Activated naive CD4-positive, alpha-beta T cell treated with anti-CD3 and anti-CD28 coated beads, Interleukin-2, amount 50 U/mL, for 72 hours (primary cell): ENCODE measurements at regions not wholly inside any gene's neighbourhood (a gene's known extent, or its start where the extent isn't known, plus 50 kb on each side); places are given as distances from the start of the nearest gene placed in this dataset.

Source experiments
- ATAC-seq, 2 donors: fragments of 150-1000 bp; cut with Tn5 transposase; 2 replicates each; pipeline ENCODE4 v1.10.0; 2021; ENCODE audit warnings: mild to moderate bottlenecking in 2 of 2, moderate library complexity in 2 of 2
- DNase-seq, 2 donors: peaks; one replicate each; pipeline ENCODE4 v3.0.0; 2021 to 2022; ENCODE audit warnings: low spot score in 2 of 2
- H3K27ac Mint-ChIP-seq, 2 donors: one replicate each; pipeline ENCODE4 v1.8.0; 2022; ENCODE audit warnings: mild to moderate bottlenecking in 2 of 2, mixed read lengths in 2 of 2
- H3K36me3 Mint-ChIP-seq, 2 donors: one replicate each; pipeline ENCODE4 v1.8.0; 2022; ENCODE audit warnings: mixed read lengths in 2 of 2
- H3K9me3 Mint-ChIP-seq, 2 donors: one replicate each; pipeline ENCODE4 v1.8.0; 2022; ENCODE audit warnings: mixed read lengths in 2 of 2

DNA sequence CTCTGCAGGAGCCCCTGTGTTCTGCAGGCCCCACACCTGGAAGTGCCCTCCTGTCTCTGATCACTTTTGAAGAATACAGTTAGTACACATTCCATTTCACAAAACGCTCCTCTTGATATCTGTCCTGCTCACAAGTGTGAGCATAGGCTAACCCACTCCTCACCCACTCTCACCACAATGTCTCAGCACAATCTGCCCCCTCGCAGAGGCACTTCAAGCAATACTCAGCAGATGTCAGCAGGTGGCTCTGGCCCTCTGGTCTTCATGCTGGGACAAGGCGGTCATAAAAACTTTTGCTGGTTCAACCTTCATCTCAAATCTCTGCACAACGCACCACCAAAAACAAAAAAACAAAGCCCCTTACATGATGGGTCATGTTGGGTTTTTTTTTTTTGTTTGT is 671.2 kb downstream of the MATN1 start:
- Mint-ChIP-seq H3K9me3 (no peaks in the 10 kb centered on the region), H3K27ac (no peak overlapping the region), H3K36me3 (no peaks in the 10 kb centered on the region)
- ATAC-seq: no peak
- DNase-seq: no peak

DNA sequence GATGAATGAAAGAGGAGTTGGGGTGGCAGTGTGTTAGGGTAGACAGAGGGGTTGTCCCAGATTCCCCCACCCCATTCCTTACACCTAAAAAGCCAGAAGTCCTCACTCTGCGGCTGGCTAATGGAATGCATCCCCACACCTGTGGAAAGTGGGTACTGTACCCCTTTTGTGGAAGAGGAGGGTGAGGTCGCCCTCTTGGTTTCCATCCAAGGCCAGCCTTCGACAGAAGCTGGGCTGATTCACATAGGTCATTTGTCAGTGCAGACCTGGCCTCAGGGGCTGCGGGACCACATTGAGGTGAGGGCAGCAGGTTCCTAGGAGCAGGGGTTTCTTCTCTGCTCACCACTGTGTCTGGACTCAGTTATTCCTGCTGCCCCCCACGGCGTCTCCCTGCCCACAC is 671.6 kb downstream of the MATN1 start:
- no peak for DNase-seq
- ATAC-seq: no peak
- H3K27ac Mint-ChIP-seq: no peak overlapping the region
- H3K9me3 Mint-ChIP-seq: no peaks in the 10 kb centered on the region
- H3K36me3 Mint-ChIP-seq: no peaks in the 10 kb centered on the region

DNA sequence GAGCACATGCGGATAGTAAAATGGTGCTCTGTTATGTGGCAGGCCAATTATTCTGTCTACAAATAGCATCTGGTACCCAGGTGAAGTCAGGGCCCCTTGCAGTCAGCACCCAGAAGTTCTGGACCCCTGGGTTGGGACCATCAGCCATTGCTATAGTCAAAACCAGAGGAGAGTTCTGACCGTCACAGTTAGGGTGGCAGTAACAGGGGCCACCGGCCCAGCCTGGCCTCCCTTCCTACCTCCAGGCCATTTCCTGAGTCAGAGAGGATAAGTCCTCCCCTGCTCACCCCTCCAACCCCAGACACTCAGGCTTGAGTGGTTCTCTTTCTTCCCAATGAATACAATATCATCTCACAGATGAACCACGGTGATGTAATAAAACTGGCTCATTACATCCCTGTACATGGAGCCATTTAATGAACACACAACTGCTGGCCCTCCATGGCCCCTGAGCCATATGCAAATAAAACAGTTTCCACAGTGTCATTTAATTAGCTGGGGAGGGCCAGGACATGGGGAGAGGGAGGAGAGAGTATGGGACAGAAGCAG is 673.6 kb downstream of the MATN1 start:
- H3K27ac Mint-ChIP-seq: no peak overlapping the region

DNA sequence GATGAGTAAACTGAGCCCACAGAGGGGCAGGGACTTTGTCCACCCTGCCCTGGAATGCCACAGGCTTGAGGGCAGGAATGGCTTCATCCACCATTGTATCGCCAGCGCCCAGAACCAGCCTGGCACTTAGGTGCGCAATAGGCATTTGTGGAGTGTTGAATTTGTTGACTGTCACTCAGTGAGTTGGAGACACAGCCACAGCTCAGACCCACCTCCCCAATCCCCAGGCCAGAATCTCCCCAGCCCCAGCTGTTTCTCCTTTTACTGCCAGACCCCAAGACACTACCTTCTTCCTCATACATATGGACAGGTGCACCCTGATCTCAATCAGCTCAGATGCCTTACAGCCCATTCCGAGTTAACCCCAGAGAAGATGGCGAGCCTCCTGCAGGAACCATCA is 674.5 kb downstream of the MATN1 start:
- Mint-ChIP-seq H3K36me3 (peaks cover 0 to under 1% of the 10 kb centered on the region in 2 donors), H3K27ac (no peak overlapping the region), H3K9me3 (peaks cover 0 to 4% of the 10 kb centered on the region in 2 donors)
- peak in 1 of 2 donors; percentile 14 for DNase-seq
- ATAC-seq: no peak

More for the DNA sequence above, 673.6 kb downstream of the MATN1 start:
- ATAC-seq (no peak), DNase-seq (no peak)
- Mint-ChIP-seq H3K36me3 (no peaks in the 10 kb centered on the region), H3K9me3 (no peaks in the 10 kb centered on the region)

DNA sequence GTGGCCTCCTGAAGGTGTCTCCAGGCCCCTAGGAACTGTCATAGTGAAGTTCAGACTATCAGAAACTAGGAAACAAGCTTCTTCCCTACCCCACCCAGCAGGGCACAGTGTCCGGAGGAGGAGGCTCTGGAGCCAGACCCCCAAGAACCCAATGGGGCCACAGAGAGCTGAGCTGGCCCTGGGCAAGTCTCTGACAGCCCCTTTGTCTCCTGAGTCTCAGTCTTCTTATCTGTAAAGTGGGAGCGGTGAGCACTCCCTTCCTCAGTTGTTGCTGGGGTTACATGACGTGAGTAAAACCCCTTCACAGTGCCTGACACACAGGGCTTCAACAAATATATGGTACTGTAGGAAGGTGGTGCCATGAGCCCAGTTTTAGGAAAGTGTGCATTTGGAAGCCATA is 675.8 kb downstream of the MATN1 start:
- peak in 1 of 2 donors; percentile 30 for DNase-seq
- Mint-ChIP-seq H3K27ac (no peak overlapping the region), H3K9me3 (peaks cover 0 to 5% of the 10 kb centered on the region in 2 donors), H3K36me3 (peaks cover 0 to 8% of the 10 kb centered on the region in 2 donors)
- ATAC-seq: no peak

DNA sequence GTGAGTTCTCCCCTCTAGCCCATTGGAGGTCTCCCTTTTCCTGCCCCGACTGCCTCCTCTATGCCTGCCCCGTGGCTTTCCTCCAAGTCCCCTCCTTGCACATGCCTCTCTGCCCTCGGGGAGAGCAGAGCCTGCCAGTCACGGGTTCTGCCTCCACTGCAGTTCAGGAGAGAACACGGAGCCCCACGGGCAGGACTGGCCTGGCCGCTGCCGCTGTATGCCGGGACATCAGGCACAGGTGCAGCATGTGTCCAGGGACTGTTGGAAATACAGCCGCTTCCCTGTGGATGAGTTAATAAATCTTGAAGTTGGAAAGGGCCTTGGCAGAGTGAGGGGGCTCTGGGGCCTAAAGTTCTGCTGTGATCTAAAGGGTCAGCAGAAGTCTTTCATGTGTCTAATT is 676.6 kb downstream of the MATN1 start:
- no peak overlapping the region for H3K27ac Mint-ChIP-seq
- no peak for ATAC-seq
- H3K36me3 Mint-ChIP-seq: peaks cover 0 to 8% of the 10 kb centered on the region in 2 donors
- DNase-seq: no peak
- H3K9me3 Mint-ChIP-seq: peaks cover 0 to 5% of the 10 kb centered on the region in 2 donors

DNA sequence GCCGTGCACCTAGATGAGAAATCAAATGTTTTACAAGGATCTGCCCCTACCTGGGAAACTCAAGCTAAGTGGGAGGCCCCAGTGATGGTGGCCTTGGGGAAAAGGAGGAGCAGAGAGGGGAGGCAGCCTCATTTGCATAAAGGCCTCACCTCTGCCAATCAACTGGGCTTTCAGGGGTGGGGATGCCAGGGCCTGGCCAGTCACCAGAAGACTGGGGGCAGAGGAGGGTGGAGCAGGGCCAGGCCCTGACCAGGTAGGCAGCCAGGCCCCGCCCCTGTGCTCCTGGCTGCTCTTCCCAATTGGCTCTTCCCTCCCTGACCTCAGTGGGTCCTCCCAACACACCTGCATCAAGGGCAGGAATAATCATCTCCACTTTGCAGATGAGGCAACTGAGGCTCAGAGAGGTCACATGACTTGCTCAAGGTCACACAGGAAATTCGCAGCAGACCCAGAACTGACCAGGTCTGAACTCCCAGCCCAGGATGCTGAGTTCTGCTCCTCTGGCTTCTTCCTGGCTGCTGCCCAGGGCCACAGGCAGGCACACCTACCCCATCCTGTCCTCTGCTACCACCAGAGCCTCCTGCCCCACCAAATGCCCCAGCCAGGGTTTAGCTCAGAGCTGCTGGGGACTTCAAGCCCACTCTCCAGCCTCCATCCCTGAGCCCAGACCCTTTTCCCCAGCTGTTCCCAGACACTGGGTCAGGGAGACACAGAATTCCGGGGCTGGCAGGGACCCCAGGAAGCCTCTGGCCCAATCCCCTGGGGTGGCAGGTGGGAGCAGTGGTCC is 677.9 kb downstream of the MATN1 start:
- peaks cover 0 to 8% of the 10 kb centered on the region in 2 donors for H3K36me3 Mint-ChIP-seq
- DNase-seq (no peak), ATAC-seq (no peak)
- H3K27ac Mint-ChIP-seq: no peak overlapping the region
- peaks cover 0 to 9% of the 10 kb centered on the region in 2 donors for H3K9me3 Mint-ChIP-seq

DNA sequence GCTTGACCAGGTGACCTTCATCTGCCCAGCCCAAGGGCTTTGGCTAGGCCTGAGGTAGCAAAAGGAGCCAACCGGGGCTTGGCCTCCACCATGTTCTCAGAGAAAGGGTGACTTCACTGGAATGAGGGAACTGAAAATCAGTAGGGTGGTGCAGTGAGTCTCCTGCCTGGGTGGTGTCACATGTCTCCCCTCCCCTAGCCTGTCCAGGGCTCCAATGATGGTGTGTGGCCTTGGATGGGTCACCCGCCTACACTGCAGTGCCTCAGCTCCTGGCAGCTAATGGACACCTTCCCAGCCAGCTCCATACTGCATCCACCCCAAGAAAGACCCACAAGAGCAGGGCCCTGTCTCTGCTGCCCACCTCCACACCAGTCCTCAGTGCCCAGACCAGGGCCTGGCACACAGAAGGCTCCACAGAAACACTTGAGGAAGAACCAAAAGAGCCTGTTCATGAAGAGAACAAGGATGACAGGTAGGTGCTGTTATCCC is 678.7 kb downstream of the MATN1 start:
- peak overlapping the region in 1 of 2 donors; percentile 84 for H3K27ac Mint-ChIP-seq
- ATAC-seq: no peak
- no peak for DNase-seq
- peaks cover 0 to 8% of the 10 kb centered on the region in 2 donors for H3K36me3 Mint-ChIP-seq
- peaks cover 0 to 9% of the 10 kb centered on the region in 2 donors for H3K9me3 Mint-ChIP-seq

DNA sequence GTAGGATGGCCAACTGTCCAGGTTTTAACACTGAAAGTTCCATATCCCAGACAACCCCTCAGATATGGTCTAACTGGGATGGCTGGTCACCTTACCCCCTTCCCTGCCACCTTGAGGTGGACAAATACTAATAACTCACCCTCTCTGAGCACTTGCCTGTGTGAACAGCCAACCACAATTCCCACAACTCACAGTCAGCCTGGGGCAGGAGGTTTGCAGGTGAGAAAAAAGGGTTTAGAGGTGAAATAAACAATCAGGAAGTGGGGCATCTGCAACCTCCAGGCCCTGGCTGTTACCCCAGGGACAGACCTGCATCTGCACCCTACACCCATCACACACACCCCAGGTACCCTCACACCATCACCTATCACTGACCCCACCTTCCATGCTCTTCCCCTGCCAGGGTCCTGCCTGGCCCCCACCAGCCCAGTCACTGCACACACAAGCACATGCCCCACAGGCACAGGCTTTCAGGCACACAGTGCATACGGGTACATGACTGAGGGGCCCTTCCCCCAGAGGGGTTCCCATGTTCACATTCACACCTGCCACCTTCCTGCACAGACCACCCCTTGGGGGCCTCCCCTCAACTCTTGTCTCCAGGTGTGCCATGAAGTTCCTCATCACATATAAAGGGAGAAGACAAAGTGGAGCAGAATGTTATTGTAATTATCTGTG is 679.5 kb downstream of the MATN1 start:
- peaks cover 0 to 8% of the 10 kb centered on the region in 2 donors for H3K36me3 Mint-ChIP-seq
- DNase-seq: no peak
- ATAC-seq: no peak
- H3K9me3 Mint-ChIP-seq: peaks cover 0 to 9% of the 10 kb centered on the region in 2 donors
- H3K27ac Mint-ChIP-seq: peak overlapping the region in 1 of 2 donors; percentile 37

DNA sequence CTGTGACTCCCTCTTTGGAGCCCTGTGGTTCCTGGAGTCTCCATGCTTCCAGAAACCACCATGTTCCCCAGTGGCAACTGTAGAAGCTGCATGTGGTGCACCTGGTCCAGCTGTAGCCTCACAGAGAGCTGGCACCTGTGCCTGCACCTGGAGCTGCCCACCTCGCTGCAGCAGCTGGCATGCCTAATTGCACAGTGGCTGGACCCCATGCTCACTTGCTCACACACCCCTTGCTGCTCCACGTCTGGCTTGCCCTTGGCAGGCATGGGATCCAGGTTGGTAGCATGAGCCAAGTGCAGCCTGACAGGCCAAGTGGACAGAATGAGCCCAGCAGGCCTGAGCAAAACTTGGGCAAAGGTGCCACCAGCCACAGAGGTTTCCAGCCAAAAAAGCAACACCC is 680.1 kb downstream of the MATN1 start:
- Mint-ChIP-seq H3K36me3 (peaks cover 0 to 8% of the 10 kb centered on the region in 2 donors), H3K27ac (no peak overlapping the region), H3K9me3 (peaks cover 0 to 9% of the 10 kb centered on the region in 2 donors)
- no peak for ATAC-seq
- DNase-seq: no peak

DNA sequence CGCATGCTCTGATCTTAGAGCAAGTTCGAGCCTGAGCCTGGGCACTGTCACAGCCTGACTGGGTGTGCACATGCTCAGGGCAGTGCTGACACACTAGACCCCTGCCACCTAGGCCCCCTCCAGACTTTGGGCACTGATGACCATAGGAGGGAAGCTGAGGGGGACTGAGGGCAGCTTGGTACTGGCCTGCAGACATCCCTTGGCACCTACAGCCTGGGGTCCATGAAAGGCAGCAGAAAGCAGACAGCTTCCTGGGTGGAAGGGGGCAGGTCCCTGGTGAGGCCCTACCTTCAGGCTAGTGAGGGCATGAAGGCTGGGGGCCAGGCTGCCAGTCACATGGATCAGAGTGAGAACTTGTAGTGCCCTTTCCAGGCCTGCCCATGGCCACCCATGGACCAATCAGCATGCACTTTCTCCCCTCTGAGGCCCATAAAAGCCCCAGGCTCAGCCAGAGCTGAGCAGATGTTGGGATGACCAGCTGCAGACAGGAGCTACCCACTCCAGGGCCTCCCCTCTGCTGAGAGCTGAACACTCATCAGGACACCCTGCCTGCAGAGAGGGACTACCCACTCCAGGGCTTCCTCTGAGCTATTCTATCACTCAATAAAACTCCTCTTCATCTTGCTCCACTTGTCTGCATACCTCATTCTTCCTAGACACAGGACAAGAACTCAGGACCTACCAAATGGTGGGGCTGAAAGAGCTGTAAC is 680.8 kb downstream of the MATN1 start:
- ATAC-seq: no peak
- H3K27ac Mint-ChIP-seq: no peak overlapping the region
- peaks cover 0 to 8% of the 10 kb centered on the region in 2 donors for H3K36me3 Mint-ChIP-seq
- peaks cover 0 to 9% of the 10 kb centered on the region in 2 donors for H3K9me3 Mint-ChIP-seq
- no peak for DNase-seq

DNA sequence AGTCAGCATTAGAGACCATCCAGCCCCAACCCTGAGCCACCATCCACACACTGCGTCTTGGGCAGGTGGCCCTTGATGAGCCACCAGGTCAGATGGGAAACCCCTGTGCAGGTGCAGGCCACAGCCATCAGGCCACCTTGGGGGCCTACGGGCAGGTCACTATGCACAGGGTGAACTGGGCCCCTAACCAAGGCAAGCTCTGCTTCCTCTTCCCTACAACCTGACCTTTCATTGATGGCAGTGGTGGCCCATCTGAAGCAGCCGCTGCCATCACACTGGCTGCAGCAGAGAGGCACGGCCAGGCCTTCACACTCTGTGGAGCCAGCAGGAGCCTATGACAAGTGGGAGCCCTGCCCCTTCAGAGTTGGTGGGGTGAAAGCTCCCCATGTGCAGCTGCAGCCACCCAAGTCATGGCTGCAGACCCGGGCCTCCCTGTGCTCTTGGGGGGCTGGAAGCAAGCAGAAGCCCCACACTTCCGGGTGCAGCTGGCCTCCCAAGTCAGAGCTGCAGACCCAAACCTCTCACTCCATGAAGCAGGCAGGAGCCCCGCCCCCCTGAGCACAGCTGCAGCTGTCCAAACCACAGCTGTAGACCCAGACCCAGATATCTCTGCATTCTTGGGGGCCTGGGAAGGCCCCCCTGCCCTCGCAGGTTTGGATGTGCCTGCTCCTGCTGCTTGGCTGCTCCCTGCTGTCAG is 681.5 kb downstream of the MATN1 start:
- peaks cover 0 to 9% of the 10 kb centered on the region in 2 donors for H3K9me3 Mint-ChIP-seq
- H3K36me3 Mint-ChIP-seq: peaks cover 0 to 8% of the 10 kb centered on the region in 2 donors
- ATAC-seq: no peak
- no peak for DNase-seq
- no peak overlapping the region for H3K27ac Mint-ChIP-seq

DNA sequence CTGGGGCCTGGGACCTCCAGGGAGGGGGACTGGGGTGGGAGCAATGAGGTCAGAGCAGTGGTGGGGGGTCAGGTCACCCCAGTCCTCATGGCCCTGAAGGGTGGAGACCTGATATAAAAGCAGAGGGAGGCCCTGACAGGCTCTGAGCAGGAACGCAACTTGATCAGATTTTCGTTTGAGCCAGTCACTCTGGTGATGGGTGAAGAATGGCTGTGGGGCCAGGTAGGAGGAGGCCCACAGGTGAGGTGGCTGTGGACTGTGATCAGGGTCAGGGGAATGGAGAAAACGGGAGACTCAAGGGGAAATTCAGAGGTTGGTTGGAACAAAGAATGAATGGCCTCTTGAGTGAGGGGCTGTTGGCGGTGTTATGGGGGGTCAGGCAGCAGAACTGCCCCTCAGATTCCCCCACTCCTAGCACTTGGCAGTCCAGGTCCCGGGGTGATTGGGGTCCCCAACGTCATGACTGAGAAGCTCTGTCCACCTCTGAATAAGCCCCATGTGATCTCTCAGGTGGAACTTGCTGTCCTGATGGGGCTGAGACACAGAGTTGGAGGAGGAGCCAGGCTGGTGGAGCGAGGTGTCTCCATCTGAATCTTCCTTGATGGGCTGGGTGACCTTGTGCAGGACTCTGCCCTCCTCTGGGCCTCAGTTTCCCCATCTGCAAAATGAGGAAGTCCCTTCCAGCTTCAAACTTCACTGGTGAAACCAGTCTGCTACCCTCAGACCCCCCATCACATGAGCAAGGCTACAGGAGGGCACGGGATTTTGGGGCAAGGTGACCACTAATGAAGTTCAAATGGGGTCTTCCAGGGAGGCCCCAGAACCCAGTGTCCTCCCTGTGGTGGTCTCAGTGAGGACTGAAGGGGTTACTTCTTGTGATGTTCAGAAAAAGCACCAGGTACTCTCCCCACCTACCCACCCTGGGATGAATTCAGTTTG is 683.0 kb downstream of the MATN1 start:
- Mint-ChIP-seq H3K27ac (no peak overlapping the region), H3K36me3 (peaks cover 0 to 8% of the 10 kb centered on the region in 2 donors), H3K9me3 (peaks cover 0 to 9% of the 10 kb centered on the region in 2 donors)
- no peak for ATAC-seq
- no peak for DNase-seq

DNA sequence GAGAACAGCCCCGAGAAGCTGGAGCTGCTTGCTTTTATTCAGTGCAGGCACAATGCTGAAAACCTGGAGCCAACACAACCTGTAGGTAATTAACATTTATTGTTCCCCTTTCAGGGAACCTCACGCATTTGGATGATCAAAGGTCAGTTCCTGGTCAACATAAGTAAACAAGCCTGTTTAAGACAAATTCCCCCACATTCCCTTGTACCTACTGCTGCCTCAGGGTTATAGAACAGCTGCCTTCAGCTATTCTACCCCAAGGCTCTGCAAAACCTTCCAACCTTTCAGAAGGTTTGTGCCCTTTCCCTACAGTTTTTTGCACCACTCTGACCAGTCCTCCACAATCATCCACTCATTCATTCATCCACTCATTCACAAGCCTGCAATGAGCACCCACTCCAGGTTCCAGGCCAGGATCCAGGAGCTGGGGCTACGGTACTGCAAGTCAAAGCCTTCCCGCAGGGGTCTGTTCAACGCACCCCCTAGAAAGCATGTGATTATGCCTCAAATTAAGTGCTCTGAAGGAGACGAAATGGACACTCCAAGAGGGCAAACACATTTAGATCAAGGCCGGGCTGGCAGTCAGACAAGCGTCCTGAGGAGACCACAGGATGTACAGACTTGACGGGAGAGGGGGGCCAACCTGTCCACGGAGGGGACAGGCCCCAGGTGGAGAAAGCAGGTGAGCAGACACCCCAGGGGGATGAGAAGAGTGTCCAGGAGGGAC is 683.9 kb downstream of the MATN1 start:
- DNase-seq (no peak), ATAC-seq (no peak)
- Mint-ChIP-seq H3K9me3 (peaks cover 0 to 9% of the 10 kb centered on the region in 2 donors), H3K27ac (no peak overlapping the region), H3K36me3 (peaks cover 0 to 8% of the 10 kb centered on the region in 2 donors)
